Erythroblast (primary cell): ENCODE measurements at regions not wholly inside any gene's neighbourhood (a gene's known extent, or its start where the extent isn't known, plus 50 kb on each side); places are given as distances from the start of the nearest gene placed in this dataset.

Experiments used
- DNase-seq, 2 experiments: peaks; one replicate each; lab custom pipeline; 2025; lab: John Stamatoyannopoulos, UW
- GATA1 ChIP-seq: IDR thresholded peaks from 2 replicates; pipeline ENCODE4 v1.6.1; 2011; ENCODE audit warnings: low read depth, mild to moderate bottlenecking, control low read depth, low read length, moderate library complexity
- POLR2A ChIP-seq: IDR thresholded peaks from 2 replicates; pipeline ENCODE4 v1.6.1; 2011; ENCODE audit warnings: mild to moderate bottlenecking, low read length

GRCh38 chr6:130749402-130749801 lies 77.8 kb upstream of the SMLR1 start:
- peak; percentile 3 to 7 for DNase-seq
- TF ChIP-seq POLR2A (no peak), GATA1 (no peak)

DNA sequence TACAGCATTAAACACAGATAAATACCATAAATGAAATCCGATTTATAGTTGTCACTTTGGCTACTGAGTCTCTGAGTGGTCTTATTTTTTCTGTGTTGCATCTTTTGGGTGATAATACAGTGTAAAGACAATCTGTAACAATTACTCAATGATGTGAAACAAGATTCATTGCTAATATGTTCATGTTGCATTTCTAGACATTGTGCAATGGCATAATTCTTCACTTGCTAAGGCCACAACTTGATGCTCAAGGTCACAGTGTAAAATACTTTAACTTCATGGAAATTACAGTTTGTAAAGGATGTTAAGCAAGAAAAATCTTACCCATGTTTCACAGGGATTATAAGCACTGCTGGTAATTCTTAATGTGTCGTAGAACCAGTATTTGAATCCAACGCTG lies 74.9 kb upstream of the SMLR1 start:
- no peak for TF ChIP-seq GATA1
- no peak for TF ChIP-seq POLR2A
- DNase-seq: no peak

- no peak for DNase-seq
- TF ChIP-seq POLR2A: no peak
- no peak for TF ChIP-seq GATA1
Observed at GRCh38 chr6:130754786-130755367, 72.3 kb upstream of the SMLR1 start.

DNA sequence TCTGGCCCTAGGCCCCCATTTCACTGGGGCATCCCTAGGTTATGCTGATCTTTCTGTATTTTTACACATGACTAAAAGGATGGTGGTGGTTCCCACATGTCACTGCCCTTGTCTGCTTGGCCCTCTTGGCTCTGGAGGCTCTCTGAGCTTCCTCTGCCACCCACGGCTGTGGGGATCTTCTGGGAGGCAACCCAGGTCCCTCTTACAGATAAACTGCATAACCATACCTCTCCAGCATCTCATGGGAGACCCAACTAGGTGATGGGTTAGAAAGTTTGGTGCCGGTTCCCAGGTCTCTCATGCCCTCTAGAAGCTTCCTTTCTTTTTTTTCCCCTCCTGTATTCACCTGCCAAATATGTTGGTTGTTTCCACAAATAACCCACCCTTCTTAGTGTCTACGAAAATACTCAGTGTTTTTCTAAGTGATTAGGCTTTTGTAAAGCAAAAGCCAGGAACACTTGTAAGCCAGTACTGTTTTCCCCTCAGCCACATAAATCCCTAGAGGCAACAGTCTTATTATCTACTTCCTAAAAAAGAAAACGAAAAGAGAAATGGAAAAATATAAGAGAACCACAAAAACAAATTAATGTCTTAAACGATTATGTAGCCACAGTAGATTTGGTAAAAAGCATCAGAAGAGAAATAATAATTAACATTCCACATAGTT lies 71.7 kb upstream of the SMLR1 start:
- no peak for TF ChIP-seq POLR2A
- no peak for TF ChIP-seq GATA1
- no peak for DNase-seq

DNA sequence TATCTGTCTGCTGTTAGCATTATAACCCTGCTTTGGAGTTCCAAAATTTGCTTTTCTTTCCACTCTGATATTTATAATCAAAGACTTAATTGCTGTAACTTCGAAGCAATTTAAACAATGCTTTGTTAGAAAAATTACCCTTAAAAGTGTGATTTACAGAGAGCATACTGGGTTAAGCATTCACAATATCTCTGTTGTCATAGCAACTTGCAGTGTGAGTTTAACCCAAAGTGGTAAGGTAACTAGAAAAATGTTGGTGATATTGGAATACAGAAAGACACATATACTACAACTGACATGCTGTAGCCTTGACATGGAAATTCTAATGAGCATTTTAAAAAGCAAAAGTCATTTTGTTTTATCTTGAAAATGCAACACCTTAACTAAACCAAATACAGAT lies 70.4 kb upstream of the SMLR1 start:
- no peak for TF ChIP-seq POLR2A
- no peak for TF ChIP-seq GATA1
- DNase-seq: no peak

DNA sequence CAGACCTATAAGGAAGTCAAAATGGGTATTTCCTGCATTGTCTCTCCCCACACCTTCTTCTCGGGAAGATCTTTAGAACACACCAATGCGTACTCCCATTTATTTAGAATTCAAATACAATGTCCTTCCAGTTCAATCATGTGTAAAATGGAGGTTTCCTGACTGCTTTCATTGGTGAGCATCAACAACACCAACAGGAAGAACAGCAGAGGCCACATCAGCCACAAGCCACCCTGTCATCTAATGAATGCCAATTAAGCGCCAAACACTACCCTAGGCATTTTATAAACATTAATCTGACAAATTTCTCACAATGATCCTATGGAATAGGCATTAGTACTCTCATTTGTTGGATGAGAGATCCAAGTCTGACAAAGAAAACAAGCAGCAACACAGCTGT lies 68.4 kb upstream of the SMLR1 start:
- TF ChIP-seq POLR2A: no peak
- TF ChIP-seq GATA1: no peak
- DNase-seq: no peak

GRCh38 chr6:130760006-130760405 lies 67.2 kb upstream of the SMLR1 start:
- DNase-seq: no peak
- TF ChIP-seq GATA1 (no peak), POLR2A (no peak)

DNA sequence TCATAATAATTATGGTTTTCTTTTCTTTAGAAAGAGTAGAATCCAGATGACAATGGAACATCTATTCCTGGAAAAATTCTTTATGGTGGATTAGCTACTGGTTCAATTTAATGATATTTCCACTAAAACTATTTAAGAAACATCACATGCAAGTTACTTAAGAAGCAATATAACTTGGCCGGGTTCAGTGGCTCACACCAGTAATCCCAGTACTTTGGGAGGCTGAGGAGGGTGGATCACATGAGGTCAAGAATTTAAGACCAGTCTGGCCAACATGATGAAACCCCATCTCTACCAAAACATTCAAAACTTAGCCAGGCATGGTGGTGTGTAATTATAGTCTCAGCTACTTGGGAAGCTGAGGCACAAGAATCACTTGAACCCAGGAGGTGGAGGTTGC lies 65.9 kb upstream of the SMLR1 start:
- no peak for TF ChIP-seq POLR2A
- no peak for DNase-seq

DNA sequence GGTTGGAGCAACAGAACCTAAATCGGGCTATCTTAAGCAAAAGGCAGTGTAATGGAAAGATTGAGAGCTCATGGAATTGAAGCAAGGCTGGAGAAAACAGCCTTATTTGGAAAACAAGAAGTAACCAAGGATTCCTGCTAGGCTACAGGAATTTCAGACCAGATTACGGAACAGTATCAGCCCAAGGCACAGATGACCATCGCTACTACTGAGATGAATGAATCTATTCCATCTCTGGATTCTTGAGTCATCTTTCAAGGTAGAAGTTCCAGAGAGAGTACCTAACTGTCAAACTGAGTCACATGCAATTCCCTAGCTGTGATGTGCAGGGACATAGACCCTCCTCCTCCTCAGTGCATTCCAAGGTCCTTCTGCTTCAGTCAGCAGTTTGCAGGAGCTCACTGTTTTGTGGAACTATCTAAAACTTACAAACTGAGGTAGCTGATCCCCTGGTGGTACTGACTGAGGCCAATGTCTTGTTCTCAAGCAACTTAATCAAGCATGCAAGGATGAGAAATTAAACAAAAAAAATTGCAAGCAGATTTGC lies 62.0 kb upstream of the SMLR1 start:
- TF ChIP-seq GATA1 (no peak), POLR2A (no peak)
- DNase-seq: no peak

DNA sequence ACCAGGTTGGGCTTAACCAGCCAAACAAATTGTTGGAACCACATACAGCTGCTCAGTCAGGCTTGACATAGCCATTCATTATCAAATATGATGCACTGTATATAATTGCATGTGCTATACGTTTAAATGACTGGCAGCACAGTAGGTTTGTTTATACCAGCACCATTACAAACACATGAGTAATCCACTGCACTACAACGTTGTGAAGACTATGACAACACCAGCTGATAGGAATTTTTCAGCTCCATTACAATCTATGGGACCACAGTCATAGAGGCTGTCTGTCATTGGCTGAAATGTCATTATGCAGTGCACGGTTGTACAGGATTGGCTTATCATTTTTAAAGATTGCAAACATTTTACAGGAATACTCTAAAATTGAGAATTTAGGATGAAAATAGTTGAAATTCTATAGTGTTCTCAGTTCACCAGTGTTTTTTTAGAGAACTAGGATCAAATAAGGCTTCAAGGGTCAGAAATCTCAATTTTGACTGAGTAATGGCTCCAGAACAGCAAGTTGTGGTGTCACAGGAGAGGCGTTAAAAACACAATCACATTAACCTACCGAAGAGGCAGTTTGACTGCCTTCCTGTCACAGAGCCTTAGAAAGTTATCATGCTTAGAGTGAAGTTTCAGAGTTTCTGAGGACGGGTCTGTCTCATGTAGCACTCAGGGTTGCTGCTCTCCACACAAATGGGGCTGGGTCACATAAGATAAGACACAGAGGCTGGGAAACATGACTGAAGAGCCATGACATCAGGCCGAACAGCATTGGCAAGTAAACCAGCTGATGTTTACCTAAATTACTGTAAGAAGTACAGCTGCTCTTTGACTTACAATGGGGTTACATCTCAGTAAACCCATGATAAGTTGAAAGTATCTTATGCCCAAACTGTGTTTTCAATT lies 60.7 kb upstream of the SMLR1 start:
- TF ChIP-seq POLR2A (no peak), GATA1 (no peak)

GRCh38 chr6:130769861-130770260 lies 57.3 kb upstream of the SMLR1 start:
- DNase-seq: no peak
- TF ChIP-seq POLR2A (no peak), GATA1 (no peak)

More for the DNA sequence above, 60.7 kb upstream of the SMLR1 start:
- no peak for DNase-seq

DNA sequence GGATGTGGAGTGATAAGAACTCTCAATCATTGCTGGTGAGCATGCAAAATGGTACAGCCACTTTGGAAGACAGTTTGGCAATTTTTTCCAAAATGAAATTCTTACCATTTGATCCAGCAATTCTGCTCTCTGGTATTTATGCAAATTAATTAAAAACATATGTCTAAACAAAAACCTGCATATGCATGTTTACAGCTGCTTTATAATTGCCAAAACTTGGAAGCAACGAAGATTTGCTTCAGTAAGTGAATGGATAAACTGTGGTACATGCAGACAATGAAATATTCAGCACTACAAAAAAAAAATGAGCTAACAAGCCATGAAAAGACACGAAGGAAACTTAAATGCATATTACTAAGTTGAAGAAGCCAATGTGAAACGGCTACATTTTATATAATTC lies 55.5 kb upstream of the SMLR1 start:
- no peak for DNase-seq
- TF ChIP-seq POLR2A (no peak), GATA1 (no peak)

DNA sequence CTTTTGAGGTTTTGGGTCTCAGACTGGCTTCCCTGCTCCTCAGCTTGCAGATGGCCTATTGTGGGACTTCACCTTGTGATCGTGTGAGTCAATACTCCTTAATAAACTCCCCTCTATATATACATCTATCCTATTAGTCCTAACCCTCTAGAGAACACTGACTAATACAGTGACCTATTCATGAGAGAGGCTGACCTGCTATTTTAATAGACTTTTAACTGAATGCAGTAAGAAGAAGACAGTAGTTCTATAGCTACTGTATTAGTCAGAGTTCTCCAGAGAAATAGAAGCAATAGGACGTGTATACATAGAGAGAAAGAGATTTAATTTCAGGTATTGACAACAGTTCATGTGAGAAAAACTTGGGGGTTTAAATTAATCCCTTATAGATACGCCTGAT lies 53.3 kb upstream of the SMLR1 start:
- no peak for TF ChIP-seq POLR2A
- TF ChIP-seq GATA1: no peak
- no peak for DNase-seq

- DNase-seq: no peak
- no peak for TF ChIP-seq GATA1
- TF ChIP-seq POLR2A: no peak
Observed at GRCh38 chr6:130775411-130776012, 51.7 kb upstream of the SMLR1 start.
